ENCODE measurements at regions not wholly inside any gene's neighbourhood (a gene's known extent, or its start where the extent isn't known, plus 50 kb on each side); places are given as distances from the start of the nearest gene placed in this dataset.

DNA sequence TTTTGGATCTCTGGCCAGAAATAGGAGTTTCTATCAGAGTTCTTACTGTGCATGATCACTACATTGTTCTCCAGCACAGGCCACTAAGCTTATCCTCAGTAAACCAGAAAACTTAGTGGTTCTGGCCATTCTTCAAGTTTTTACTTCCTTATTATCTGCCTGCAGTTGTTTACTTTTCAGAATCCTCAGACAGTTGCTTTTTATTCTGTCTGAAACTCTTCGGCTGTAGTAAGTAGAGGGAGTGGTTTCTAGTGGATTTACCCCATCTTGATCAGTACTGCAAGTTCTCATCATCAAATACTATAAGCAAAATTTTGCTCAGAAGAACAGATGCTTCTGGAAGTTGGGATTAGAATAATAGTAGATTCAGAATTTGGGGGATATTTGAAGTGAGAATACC, 193.0 kb upstream of the RARB start:
- 0 to 11% (median 10%) methylated on average over 1 of the region's 1 CpG for WGBS, 3 donors
- no peaks in the 10 kb centered on the region for H3K9me3 ChIP-seq (ENCODE audit: control insufficient read depth in 2 of 2, insufficient read depth in 1 of 2, low read depth in 1 of 2, low read length in 1 of 2)
- H3K4me3 ChIP-seq (ENCODE audit: low read depth in 1 of 3, low read length in 3 of 3): no peak overlapping the region
- no peaks in the 10 kb centered on the region for H3K36me3 ChIP-seq (ENCODE audit: control insufficient read depth in 3 of 3, insufficient read depth in 2 of 3, low read depth in 1 of 3, low read length in 3 of 3)
- DNase-seq: peak in 1 of 2 donors; percentile 9
- no peak for FAIRE-seq
- no peak overlapping the region for H3K27ac ChIP-seq (ENCODE audit: low read depth in 1 of 3, low read length in 2 of 3)
- no peaks in the 10 kb centered on the region for H3K27me3 ChIP-seq (ENCODE audit: control insufficient read depth in 3 of 3, insufficient read depth in 3 of 3, low read length in 3 of 3)
- H3K4me1 ChIP-seq (ENCODE audit: control insufficient read depth in 3 of 3, insufficient read depth in 2 of 3, low read depth in 1 of 3, low read length in 2 of 3): no peaks in the 10 kb centered on the region

DNA sequence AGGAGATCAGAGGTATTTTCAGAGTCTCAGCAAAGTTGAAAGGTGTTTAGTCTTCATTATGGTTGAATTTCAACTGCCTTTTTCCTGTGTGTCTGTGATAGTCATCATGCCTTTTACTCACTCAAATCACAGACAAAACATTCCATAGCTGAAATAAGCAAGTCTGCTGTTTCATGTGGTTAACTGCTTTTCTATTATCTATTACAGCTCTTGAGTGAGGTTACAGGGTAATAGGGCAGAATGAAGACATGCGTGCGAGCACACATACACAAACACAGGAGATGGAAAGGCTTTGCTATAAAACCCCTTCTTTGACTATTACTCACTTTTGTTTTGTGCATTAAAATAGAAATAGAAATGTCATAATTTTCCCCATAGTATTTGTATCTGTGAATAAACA, 192.6 kb upstream of the RARB start:
- H3K27ac ChIP-seq (ENCODE audit: low read depth in 1 of 3, low read length in 2 of 3): no peak overlapping the region
- FAIRE-seq (no peak), DNase-seq (no peak)
- no peaks in the 10 kb centered on the region for H3K27me3 ChIP-seq (ENCODE audit: control insufficient read depth in 3 of 3, insufficient read depth in 3 of 3, low read length in 3 of 3)
- WGBS, 3 donors: 71 to 95% (median 86%) methylated on average over 2 of the region's 2 CpGs
- H3K4me3 ChIP-seq (ENCODE audit: low read depth in 1 of 3, low read length in 3 of 3): no peak overlapping the region
- no peaks in the 10 kb centered on the region for H3K9me3 ChIP-seq (ENCODE audit: control insufficient read depth in 2 of 2, insufficient read depth in 1 of 2, low read depth in 1 of 2, low read length in 1 of 2)
- no peaks in the 10 kb centered on the region for H3K4me1 ChIP-seq (ENCODE audit: control insufficient read depth in 3 of 3, insufficient read depth in 2 of 3, low read depth in 1 of 3, low read length in 2 of 3)
- H3K36me3 ChIP-seq (ENCODE audit: control insufficient read depth in 3 of 3, insufficient read depth in 2 of 3, low read depth in 1 of 3, low read length in 3 of 3): no peaks in the 10 kb centered on the region

DNA sequence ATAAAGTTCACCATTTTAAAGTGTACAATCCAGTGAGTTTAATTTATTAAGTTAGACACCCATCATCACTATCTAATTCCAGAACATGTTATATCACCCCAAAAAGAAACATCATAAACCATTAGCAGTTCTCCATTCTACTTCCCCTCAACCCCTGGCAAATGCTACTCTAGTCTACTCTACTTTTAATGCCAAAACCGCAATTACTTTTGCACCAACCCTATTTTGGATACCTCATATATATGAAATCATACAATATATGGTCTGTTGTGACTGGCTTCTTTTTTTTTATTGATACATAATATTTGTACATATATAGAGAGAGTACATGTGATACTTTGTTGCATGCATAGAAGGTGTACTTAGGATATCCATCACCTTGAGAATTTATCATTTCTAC, 190.5 kb upstream of the RARB start:
- Histone ChIP-seq H3K4me3 (ENCODE audit: low read depth in 1 of 3, low read length in 3 of 3) (no peak overlapping the region), H3K36me3 (ENCODE audit: control insufficient read depth in 3 of 3, insufficient read depth in 2 of 3, low read depth in 1 of 3, low read length in 3 of 3) (no peaks in the 10 kb centered on the region), H3K4me1 (ENCODE audit: control insufficient read depth in 3 of 3, insufficient read depth in 2 of 3, low read depth in 1 of 3, low read length in 2 of 3) (no peaks in the 10 kb centered on the region), H3K27ac (ENCODE audit: low read depth in 1 of 3, low read length in 2 of 3) (no peak overlapping the region), H3K27me3 (ENCODE audit: control insufficient read depth in 3 of 3, insufficient read depth in 3 of 3, low read length in 3 of 3) (no peaks in the 10 kb centered on the region), H3K9me3 (ENCODE audit: control insufficient read depth in 2 of 2, insufficient read depth in 1 of 2, low read depth in 1 of 2, low read length in 1 of 2) (no peaks in the 10 kb centered on the region)
- no peak for DNase-seq
- 78 to 84% (median 78%) methylated on average over 1 of the region's 1 CpG for WGBS, 3 donors
- FAIRE-seq: no peak

DNA sequence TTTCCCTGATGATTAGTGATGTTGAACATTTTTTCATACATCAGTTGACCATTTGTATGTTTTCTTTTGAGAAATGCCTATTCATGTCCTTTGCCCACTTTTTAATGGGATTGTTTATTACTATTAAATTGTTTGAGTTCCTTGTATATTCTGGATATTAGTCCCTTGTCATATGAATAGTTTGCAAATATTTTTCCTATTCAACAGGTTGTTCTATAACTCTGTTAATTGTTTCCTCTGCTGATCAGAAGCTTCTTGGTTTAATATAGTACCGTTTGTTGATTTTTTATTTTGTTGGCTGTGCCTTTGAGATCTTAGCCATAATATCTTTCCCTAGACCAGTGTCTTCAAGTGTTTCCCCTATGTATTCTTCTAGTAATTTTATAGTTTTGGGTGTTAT, 189.0 kb upstream of the RARB start:
- H3K4me1 ChIP-seq (ENCODE audit: control insufficient read depth in 3 of 3, insufficient read depth in 2 of 3, low read depth in 1 of 3, low read length in 2 of 3): no peaks in the 10 kb centered on the region
- 64 to 90% (median 81%) methylated on average over 1 of the region's 1 CpG for WGBS, 3 donors
- no peaks in the 10 kb centered on the region for H3K27me3 ChIP-seq (ENCODE audit: control insufficient read depth in 3 of 3, insufficient read depth in 3 of 3, low read length in 3 of 3)
- no peak for FAIRE-seq
- H3K27ac ChIP-seq (ENCODE audit: low read depth in 1 of 3, low read length in 2 of 3): no peak overlapping the region
- no peak overlapping the region for H3K4me3 ChIP-seq (ENCODE audit: low read depth in 1 of 3, low read length in 3 of 3)
- no peak for DNase-seq
- H3K9me3 ChIP-seq (ENCODE audit: control insufficient read depth in 2 of 2, insufficient read depth in 1 of 2, low read depth in 1 of 2, low read length in 1 of 2): no peaks in the 10 kb centered on the region
- no peaks in the 10 kb centered on the region for H3K36me3 ChIP-seq (ENCODE audit: control insufficient read depth in 3 of 3, insufficient read depth in 2 of 3, low read depth in 1 of 3, low read length in 3 of 3)

DNA sequence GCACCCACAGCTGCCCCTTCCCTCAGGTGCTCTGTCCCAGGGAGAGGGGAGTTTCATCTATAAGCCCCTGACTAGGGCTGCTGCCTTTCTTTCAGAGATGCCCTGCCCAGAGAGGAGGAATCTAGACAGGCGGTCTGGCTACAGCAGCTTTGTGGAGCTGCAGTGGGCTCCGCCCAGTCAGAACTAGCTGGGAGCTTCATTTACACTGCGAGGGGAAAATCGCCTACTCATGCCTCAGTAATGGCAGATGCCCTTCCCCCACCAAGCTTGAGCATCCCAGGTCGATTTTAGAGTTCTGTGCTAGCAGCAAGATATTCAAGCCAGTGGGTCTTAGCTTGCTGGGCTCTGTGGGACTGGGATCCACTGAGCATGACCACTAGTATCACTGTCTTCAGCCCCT, 181.2 kb upstream of the RARB start:
- H3K27me3 ChIP-seq (ENCODE audit: control insufficient read depth in 3 of 3, insufficient read depth in 3 of 3, low read length in 3 of 3): no peaks in the 10 kb centered on the region
- DNase-seq (no peak), FAIRE-seq (no peak)
- WGBS, 3 donors: 59 to 74% (median 73%) methylated on average over 5 of the region's 5 CpGs
- H3K9me3 ChIP-seq (ENCODE audit: control insufficient read depth in 2 of 2, insufficient read depth in 1 of 2, low read depth in 1 of 2, low read length in 1 of 2): peaks cover 2 to 18% of the 10 kb centered on the region in 2 donors
- no peak overlapping the region for H3K27ac ChIP-seq (ENCODE audit: low read depth in 1 of 3, low read length in 2 of 3)
- no peaks in the 10 kb centered on the region for H3K36me3 ChIP-seq (ENCODE audit: control insufficient read depth in 3 of 3, insufficient read depth in 2 of 3, low read depth in 1 of 3, low read length in 3 of 3)
- H3K4me1 ChIP-seq (ENCODE audit: control insufficient read depth in 3 of 3, insufficient read depth in 2 of 3, low read depth in 1 of 3, low read length in 2 of 3): no peaks in the 10 kb centered on the region
- no peak overlapping the region for H3K4me3 ChIP-seq (ENCODE audit: low read depth in 1 of 3, low read length in 3 of 3)

DNA sequence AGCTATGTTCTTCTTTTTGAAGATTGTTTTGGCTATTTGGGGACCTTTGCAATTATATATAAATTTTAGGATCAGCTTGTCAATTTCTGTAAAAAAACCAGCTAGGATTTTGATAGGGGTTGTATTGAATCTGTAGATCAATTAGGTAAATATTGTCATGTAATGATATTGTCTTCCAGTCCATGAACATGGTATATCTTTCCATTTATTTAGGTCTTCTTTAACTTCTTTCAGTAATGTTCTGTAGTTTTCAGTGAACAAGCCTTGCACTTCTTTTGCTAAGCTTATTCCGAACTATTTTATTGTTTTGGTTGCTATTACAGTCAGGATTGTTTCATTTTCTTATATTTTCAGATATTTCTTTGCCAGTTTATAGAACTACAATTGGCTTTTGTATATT, 175.8 kb upstream of the RARB start:
- FAIRE-seq (no peak), DNase-seq (no peak)
- H3K9me3 ChIP-seq (ENCODE audit: control insufficient read depth in 2 of 2, insufficient read depth in 1 of 2, low read depth in 1 of 2, low read length in 1 of 2): peaks cover 2 to 18% of the 10 kb centered on the region in 2 donors
- H3K4me1 ChIP-seq (ENCODE audit: control insufficient read depth in 3 of 3, insufficient read depth in 2 of 3, low read depth in 1 of 3, low read length in 2 of 3): no peaks in the 10 kb centered on the region
- H3K27ac ChIP-seq (ENCODE audit: low read depth in 1 of 3, low read length in 2 of 3): no peak overlapping the region
- H3K36me3 ChIP-seq (ENCODE audit: control insufficient read depth in 3 of 3, insufficient read depth in 2 of 3, low read depth in 1 of 3, low read length in 3 of 3): no peaks in the 10 kb centered on the region
- no peaks in the 10 kb centered on the region for H3K27me3 ChIP-seq (ENCODE audit: control insufficient read depth in 3 of 3, insufficient read depth in 3 of 3, low read length in 3 of 3)
- 63 to 78% (median 71%) methylated on average over 1 of the region's 1 CpG for WGBS, 3 donors
- no peak overlapping the region for H3K4me3 ChIP-seq (ENCODE audit: low read depth in 1 of 3, low read length in 3 of 3)

DNA sequence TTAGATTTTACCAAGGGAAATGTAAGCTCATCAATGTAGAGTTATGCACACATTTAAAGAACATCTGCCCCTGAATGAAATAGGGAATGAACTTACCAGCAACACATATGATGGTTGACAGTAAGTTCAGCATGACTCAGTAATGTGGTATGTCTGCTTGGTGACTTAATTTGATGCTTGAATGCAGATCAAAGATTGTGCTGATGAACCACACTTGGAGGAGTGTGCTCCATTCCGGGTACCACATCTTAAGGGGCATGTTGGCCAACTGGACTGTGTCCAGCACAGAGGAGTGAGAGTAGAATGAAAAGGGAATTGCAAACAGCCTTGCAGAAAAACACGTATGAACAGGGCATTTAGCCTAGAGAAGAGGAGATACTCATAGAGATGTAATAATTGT, 171.0 kb upstream of the RARB start:
- peaks cover 0 to 3% of the 10 kb centered on the region in 2 donors for H3K9me3 ChIP-seq (ENCODE audit: control insufficient read depth in 2 of 2, insufficient read depth in 1 of 2, low read depth in 1 of 2, low read length in 1 of 2)
- no peak overlapping the region for H3K27ac ChIP-seq (ENCODE audit: low read depth in 1 of 3, low read length in 2 of 3)
- 70 to 82% (median 73%) methylated on average over 2 of the region's 2 CpGs for WGBS, 3 donors
- DNase-seq (no peak), FAIRE-seq (no peak)
- H3K4me3 ChIP-seq (ENCODE audit: low read depth in 1 of 3, low read length in 3 of 3): no peak overlapping the region
- H3K4me1 ChIP-seq (ENCODE audit: control insufficient read depth in 3 of 3, insufficient read depth in 2 of 3, low read depth in 1 of 3, low read length in 2 of 3): no peaks in the 10 kb centered on the region
- no peaks in the 10 kb centered on the region for H3K27me3 ChIP-seq (ENCODE audit: control insufficient read depth in 3 of 3, insufficient read depth in 3 of 3, low read length in 3 of 3)
- H3K36me3 ChIP-seq (ENCODE audit: control insufficient read depth in 3 of 3, insufficient read depth in 2 of 3, low read depth in 1 of 3, low read length in 3 of 3): no peaks in the 10 kb centered on the region

DNA sequence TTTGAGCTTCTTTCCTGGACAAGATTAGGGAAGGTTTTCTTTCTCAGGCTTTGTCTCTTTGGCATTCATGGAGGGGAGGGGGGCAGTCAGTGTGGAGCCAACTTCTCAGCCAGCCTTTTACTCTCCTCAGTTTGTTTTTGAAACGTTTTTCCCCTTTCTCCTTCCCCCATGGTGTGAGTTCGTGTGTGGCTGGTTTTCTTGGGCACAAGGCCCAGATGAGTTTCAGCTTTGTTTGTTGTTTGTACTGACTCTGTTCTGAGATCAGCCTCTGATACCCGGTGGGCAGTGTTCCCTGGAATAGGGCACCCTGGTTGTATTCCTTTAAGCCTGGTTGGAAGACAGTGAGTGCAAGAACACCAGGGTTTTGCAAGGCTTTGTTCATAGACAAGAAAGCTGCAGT, 168.2 kb upstream of the RARB start:
- H3K36me3 ChIP-seq (ENCODE audit: control insufficient read depth in 3 of 3, insufficient read depth in 2 of 3, low read depth in 1 of 3, low read length in 3 of 3): no peaks in the 10 kb centered on the region
- no peak for FAIRE-seq

DNA sequence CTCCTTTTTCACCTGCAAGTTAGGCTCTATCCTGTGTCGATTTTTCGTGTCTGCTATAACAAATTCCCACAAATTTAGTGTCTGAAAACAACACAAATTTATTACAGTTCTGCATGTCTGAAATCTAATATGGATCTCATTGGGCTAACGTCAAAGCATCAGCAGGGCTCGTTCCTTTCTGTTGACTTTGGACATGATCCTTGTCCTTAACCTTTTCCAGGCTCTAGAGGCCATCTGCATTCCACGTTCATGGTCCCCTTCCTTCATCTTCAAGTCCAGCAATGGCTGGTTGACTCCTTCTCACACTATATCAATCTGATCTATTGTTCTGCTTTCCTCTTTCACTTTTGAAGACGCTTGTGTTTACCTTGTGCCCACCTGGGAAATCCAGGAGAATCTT, 165.7 kb upstream of the RARB start:
- no peaks in the 10 kb centered on the region for H3K9me3 ChIP-seq (ENCODE audit: control insufficient read depth in 2 of 2, insufficient read depth in 1 of 2, low read depth in 1 of 2, low read length in 1 of 2)
- DNase-seq: no peak
- WGBS, 3 donors: 54 to 80% (median 66%) methylated on average over 6 of the region's 6 CpGs
- no peaks in the 10 kb centered on the region for H3K36me3 ChIP-seq (ENCODE audit: control insufficient read depth in 3 of 3, insufficient read depth in 2 of 3, low read depth in 1 of 3, low read length in 3 of 3)
- FAIRE-seq: no peak
- no peak overlapping the region for H3K4me3 ChIP-seq (ENCODE audit: low read depth in 1 of 3, low read length in 3 of 3)
- no peaks in the 10 kb centered on the region for H3K4me1 ChIP-seq (ENCODE audit: control insufficient read depth in 3 of 3, insufficient read depth in 2 of 3, low read depth in 1 of 3, low read length in 2 of 3)
- no peaks in the 10 kb centered on the region for H3K27me3 ChIP-seq (ENCODE audit: control insufficient read depth in 3 of 3, insufficient read depth in 3 of 3, low read length in 3 of 3)
- H3K27ac ChIP-seq (ENCODE audit: low read depth in 1 of 3, low read length in 2 of 3): no peak overlapping the region

More for the DNA sequence above, 168.2 kb upstream of the RARB start:
- H3K9me3 ChIP-seq (ENCODE audit: control insufficient read depth in 2 of 2, insufficient read depth in 1 of 2, low read depth in 1 of 2, low read length in 1 of 2): no peaks in the 10 kb centered on the region
- no peak overlapping the region for H3K4me3 ChIP-seq (ENCODE audit: low read depth in 1 of 3, low read length in 3 of 3)
- no peaks in the 10 kb centered on the region for H3K27me3 ChIP-seq (ENCODE audit: control insufficient read depth in 3 of 3, insufficient read depth in 3 of 3, low read length in 3 of 3)
- DNase-seq: no peak
- H3K4me1 ChIP-seq (ENCODE audit: control insufficient read depth in 3 of 3, insufficient read depth in 2 of 3, low read depth in 1 of 3, low read length in 2 of 3): no peaks in the 10 kb centered on the region
- no peak overlapping the region for H3K27ac ChIP-seq (ENCODE audit: low read depth in 1 of 3, low read length in 2 of 3)
- WGBS, 3 donors: 15 to 23% (median 23%) methylated on average over 3 of the region's 3 CpGs
